ENCODE measurements at regions not wholly inside any gene's neighbourhood (a gene's known extent, or its start where the extent isn't known, plus 50 kb on each side); places are given as distances from the start of the nearest gene placed in this dataset.

GRCh38 chr17:72236980-72237633, 116.3 kb downstream of the SOX9 start:
- TF ChIP-seq REST (IDR thresholded peaks at IDR 0.05; ENCODE audit: insufficient read depth in 1 of 2, low read depth in 2 of 2, low read length in 2 of 2) (no peak), SIN3A (IDR thresholded peaks at IDR 0.05; ENCODE audit: borderline replicate concordance, insufficient read depth, low read length) (no peak), TAF1 (IDR thresholded peaks at IDR 0.05; ENCODE audit: borderline replicate concordance, insufficient read depth, low read length) (no peak), FOXP2 (optimal IDR thresholded peaks at IDR 0.05; ENCODE audit: borderline replicate concordance, extremely low read depth, extremely low read length, insufficient read depth) (no peak), POLR2AphosphoS5 (IDR thresholded peaks at IDR 0.05; ENCODE audit: low read depth, low read length) (no peak)

- TF ChIP-seq POLR2AphosphoS5 (IDR thresholded peaks at IDR 0.05; ENCODE audit: low read depth, low read length) (no peak), TAF1 (IDR thresholded peaks at IDR 0.05; ENCODE audit: borderline replicate concordance, insufficient read depth, low read length) (no peak), FOXP2 (optimal IDR thresholded peaks at IDR 0.05; ENCODE audit: borderline replicate concordance, extremely low read depth, extremely low read length, insufficient read depth) (no peak), REST (IDR thresholded peaks at IDR 0.05; ENCODE audit: insufficient read depth in 1 of 2, low read depth in 2 of 2, low read length in 2 of 2) (no peak), SIN3A (IDR thresholded peaks at IDR 0.05; ENCODE audit: borderline replicate concordance, insufficient read depth, low read length) (no peak)
Measured at GRCh38 chr17:72238157-72238673, 117.4 kb downstream of the SOX9 start.

GRCh38 chr17:72239548-72239947, 118.7 kb downstream of the SOX9 start:
- TF ChIP-seq SIN3A (IDR thresholded peaks at IDR 0.05; ENCODE audit: borderline replicate concordance, insufficient read depth, low read length) (no peak), TAF1 (IDR thresholded peaks at IDR 0.05; ENCODE audit: borderline replicate concordance, insufficient read depth, low read length) (no peak), POLR2AphosphoS5 (IDR thresholded peaks at IDR 0.05; ENCODE audit: low read depth, low read length) (no peak), REST (IDR thresholded peaks at IDR 0.05; ENCODE audit: insufficient read depth in 1 of 2, low read depth in 2 of 2, low read length in 2 of 2) (no peak), FOXP2 (optimal IDR thresholded peaks at IDR 0.05; ENCODE audit: borderline replicate concordance, extremely low read depth, extremely low read length, insufficient read depth) (no peak)

GRCh38 chr17:72240333-72240732, 119.5 kb downstream of the SOX9 start:
- TF ChIP-seq TAF1 (IDR thresholded peaks at IDR 0.05; ENCODE audit: borderline replicate concordance, insufficient read depth, low read length), result no peak
- TF ChIP-seq POLR2AphosphoS5 (IDR thresholded peaks at IDR 0.05; ENCODE audit: low read depth, low read length), result no peak
- no peak for TF ChIP-seq FOXP2 (optimal IDR thresholded peaks at IDR 0.05; ENCODE audit: borderline replicate concordance, extremely low read depth, extremely low read length, insufficient read depth)
- no peak for TF ChIP-seq REST (IDR thresholded peaks at IDR 0.05; ENCODE audit: insufficient read depth in 1 of 2, low read depth in 2 of 2, low read length in 2 of 2)
- TF ChIP-seq SIN3A (IDR thresholded peaks at IDR 0.05; ENCODE audit: borderline replicate concordance, insufficient read depth, low read length), result no peak

All from PFSK-1 (cell line).